ENCODE measurements at regions not wholly inside any gene's neighbourhood (a gene's known extent, or its start where the extent isn't known, plus 50 kb on each side); places are given as distances from the start of the nearest gene placed in this dataset.

DNA sequence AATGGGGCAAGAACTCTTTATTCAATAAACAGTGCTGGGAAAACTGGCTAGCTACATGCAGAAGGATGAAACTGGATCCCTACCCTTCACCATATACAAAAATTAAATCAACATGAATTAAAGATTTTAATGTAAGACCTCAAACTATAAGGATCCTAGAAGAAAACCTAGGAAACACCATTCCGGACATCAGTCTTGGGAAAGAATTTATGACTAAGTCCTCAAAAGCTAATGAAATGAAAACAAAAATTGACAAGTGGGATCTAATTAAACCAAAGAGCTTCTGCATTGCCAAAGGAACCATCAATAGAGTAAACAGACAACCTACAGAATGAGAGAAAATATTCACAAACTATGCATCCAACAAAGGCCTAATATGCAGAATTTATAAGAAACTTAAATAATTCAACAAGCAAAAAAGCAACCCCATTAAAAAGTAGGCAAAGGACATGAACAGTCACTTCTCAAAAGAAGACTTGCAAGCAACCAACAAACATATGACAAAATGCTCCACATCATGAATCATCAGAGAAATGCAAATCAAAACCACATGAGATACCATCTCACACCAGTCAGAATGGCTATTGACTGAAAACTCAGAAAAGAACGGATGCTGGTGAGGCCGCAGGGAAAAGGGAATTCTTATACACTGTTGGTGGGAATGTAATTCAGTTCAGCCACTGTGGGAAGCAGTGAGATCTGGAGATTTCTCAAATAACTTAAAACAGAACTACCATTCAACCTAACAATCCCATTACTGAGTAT, 104.3 kb upstream of the MAP3K1 start:
- TF ChIP-seq GATA3 (IDR thresholded peaks at IDR 0.05; ENCODE audit: low read depth, low read length) (no peak), GATA2 (IDR thresholded peaks at IDR 0.05; ENCODE audit: low read depth, low read length) (no peak)

Data from SH-SY5Y (cell line).